GM13977 (cell line): ENCODE measurements at regions not wholly inside any gene's neighbourhood (a gene's known extent, or its start where the extent isn't known, plus 50 kb on each side); places are given as distances from the start of the nearest gene placed in this dataset.

Experiments
- DNase-seq: peaks from one replicate; pipeline ENCODE4 v3.0.0; 2012; ENCODE audit warnings: low spot score
- in situ Hi-C: fragments of 300-500 bp; cut with MboI; formaldehyde crosslinking; loops from one replicate; pipeline ENCODE4 v1.12.0; 2022; ENCODE audit warnings: low sequenced_read_pairs, low pct_unique_long_range_greater_than_20kb, mixed read lengths, inconsistent platforms; ENCODE audit not compliant: unreplicated experiment
- TF ChIP-seq, protein P1 (sequence below): IDR thresholded peaks from 2 replicates; pipeline ENCODE4 v1.5.1; 2012; ENCODE audit warnings: mild to moderate bottlenecking, control low read depth; ENCODE audit not compliant: insufficient read depth; ENCODE audit errors: extremely low read depth, missing control alignments

DNA sequence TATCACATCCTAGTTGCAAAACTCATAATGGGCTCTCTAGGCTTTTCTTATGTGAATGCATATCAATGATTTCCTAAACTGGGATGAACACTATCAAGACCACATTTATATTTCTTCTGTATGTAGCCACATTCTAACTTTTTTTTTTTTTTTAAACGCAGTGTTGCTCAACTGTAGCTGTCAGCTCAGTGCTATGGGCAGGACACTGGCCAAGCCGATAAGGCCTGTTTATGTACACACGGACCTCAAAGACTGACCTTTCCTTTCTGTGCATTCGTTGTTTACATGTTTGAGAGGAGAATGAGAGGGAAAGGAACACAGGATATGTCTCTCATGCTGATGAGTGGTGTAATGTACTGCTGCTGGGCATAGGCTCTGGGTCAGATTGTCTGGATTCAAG lies 75.1 kb upstream of the B3GAT2 start:
- DNase-seq, result no peak
- in situ Hi-C loops, result no loop called here
- TF ChIP-seq, protein P1, sequence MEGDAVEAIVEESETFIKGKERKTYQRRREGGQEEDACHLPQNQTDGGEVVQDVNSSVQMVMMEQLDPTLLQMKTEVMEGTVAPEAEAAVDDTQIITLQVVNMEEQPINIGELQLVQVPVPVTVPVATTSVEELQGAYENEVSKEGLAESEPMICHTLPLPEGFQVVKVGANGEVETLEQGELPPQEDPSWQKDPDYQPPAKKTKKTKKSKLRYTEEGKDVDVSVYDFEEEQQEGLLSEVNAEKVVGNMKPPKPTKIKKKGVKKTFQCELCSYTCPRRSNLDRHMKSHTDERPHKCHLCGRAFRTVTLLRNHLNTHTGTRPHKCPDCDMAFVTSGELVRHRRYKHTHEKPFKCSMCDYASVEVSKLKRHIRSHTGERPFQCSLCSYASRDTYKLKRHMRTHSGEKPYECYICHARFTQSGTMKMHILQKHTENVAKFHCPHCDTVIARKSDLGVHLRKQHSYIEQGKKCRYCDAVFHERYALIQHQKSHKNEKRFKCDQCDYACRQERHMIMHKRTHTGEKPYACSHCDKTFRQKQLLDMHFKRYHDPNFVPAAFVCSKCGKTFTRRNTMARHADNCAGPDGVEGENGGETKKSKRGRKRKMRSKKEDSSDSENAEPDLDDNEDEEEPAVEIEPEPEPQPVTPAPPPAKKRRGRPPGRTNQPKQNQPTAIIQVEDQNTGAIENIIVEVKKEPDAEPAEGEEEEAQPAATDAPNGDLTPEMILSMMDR, result no peak

DNA sequence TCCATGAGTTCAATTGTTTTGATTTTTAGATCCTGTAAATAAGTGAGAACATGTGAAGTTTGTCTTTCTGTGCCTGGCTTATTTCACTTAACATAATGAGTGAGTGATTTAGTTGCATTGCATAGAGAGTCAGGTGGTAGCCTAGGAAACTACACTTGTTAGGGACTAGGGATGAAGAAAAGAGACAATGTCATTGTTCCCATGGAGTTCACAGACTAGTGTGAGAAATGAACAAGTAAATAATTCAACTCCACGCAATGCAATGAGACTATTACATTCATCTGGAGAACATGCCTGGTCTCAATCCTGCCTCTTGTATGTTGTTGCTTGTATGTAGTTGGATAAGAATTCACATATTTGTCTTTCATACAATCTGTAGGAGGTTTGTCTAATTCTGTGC lies 76.3 kb upstream of the B3GAT2 start:
- in situ Hi-C loops, result no loop called here
- no peak for DNase-seq
- TF ChIP-seq, protein P1, result no peak

DNA sequence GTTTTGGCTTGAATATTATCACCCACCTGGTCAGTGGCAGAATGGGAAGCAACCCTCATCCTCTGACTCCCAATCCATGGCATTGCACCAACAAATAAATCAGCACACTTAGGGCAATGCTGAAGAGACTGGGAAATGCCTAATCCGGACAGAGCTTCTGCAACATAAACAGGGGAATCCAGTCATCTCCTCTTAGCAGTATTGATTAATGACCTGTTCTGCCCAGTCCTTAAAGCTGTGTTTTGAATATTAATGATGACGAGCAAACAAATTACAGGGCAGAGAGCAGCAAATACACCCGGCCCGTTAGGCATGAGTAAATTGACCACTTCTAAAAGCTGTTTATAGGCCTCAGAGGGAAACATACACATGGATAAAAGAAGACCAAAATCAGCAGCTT lies 77.0 kb upstream of the B3GAT2 start:
- no peak for DNase-seq
- in situ Hi-C loops, result no loop called here

DNA sequence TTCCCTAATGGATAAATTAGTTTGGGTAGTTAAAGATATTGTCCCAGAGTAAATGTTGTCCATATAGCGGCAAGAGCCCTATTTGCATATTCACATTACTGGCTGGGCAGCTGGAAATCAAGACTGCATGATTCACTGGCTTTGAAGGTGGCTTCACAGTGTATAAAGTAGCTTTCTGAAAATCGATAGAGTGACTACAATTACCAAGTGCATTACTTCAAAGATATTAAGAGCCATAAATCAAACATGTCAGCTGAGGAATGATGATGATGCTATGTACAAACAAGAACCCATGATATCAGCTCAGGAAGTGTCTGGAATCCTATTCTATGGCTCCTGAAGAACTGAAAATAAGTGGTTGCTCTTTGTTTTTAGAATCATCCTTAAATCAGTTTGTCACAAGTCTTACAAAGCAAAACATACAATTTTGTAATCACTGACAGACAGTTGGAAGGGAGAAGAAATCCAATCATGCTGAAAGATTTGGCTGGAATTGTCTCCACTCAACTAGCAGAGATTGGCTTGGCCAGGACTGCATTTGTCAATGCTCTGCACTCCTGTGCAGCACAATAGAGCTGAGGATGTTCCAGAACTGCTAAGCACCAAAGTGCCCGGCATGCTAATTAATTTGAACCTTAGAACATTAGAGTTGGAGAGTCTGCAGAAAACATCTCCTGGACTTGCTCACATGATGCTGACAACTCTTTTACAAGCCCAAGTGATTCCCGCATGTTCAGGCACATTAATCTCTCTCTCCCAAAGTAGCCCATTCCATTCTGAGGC lies 77.9 kb upstream of the B3GAT2 start:
- no peak for DNase-seq
- in situ Hi-C loops, result no loop called here
- TF ChIP-seq, protein P1, result no peak

More for the DNA sequence above, 77.0 kb upstream of the B3GAT2 start:
- TF ChIP-seq, protein P1, result no peak

DNA sequence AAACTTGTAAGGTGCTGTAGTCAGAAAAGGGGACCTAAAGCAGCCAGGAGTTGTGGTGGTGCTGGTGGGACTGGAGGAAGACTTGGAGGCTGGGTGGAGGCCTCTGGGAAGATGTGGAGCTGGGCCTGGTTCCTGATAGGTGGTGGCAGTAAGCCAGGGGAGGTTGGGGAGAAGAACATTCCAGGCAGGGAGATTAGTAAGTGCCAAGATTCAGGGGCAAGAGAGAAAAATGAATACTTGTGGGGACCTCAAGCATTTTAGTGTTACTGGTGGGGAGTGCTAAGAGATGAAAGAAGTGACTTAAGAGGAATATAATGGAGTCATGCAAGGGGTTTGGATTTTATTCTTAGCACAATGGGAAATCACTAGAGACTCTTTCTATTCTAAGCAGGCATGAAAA lies 79.0 kb upstream of the B3GAT2 start:
- in situ Hi-C loops, result no loop called here
- TF ChIP-seq, protein P1, result no peak
- no peak for DNase-seq

DNA sequence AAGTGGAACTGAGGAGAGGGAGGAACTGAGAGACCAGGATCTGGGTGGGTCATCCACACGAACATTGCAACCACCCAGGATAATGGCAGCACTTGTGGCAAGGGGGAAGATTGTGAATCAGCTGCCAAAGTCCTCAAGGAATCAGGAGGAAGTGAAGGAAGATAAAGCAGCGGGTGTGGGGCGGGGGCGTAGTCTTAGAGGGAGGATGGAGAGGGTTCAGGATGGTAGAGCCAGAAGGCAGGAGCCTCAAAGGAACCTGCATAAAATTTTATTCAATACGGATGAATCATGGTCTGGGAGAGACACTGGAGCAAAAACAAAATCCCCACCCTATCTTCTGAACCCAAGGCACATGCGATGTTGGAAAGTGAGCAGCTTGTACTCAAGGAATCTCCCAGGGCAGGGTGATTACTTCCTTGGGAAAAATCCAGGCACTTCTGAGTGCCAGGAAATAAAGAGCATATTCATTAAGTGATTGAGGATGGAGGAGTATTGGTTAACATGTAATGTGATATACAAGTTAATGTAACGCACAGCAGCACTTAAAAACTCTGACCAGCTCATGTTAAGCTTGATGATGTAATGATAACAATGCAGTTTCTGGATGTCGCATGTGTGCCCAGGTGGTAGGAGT lies 82.0 kb upstream of the B3GAT2 start:
- in situ Hi-C loops, result no loop called here
- TF ChIP-seq, protein P1, result no peak
- DNase-seq, result no peak
